ENCODE measurements at regions not wholly inside any gene's neighbourhood (a gene's known extent, or its start where the extent isn't known, plus 50 kb on each side); places are given as distances from the start of the nearest gene placed in this dataset.

DNA sequence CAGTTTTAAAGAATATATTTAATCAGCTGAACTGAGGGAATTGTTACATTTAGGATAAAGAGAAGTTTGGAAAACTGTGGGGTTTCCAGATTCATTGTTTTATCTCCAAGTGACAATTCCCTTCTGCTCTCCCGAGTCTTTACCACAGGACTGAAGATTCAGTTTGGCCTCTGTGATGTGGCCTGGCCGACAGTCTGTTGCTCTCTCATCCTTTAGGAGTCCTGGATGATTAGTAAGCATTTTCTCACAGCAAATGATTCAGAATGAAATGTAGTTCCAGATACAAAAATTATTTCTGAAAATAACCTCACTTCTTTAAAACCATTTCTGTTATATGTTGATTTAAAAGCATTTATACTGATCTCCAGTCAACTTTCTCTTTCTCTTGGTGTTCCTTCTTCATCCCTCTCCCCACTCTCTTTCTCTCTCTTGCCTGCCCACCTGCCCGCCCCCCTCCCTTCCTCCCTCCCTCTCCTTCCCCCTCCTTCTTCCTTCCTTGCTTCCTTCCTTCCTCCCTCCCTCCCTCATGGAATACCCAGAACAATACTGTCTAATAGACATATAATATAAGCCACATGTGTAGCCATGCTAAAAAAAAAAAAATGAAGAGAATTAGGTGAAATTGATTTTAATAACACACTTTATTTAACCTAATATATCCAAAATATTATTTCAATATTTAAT, 254.9 kb downstream of the PRL start:
- no peak for DNase-seq

DNA sequence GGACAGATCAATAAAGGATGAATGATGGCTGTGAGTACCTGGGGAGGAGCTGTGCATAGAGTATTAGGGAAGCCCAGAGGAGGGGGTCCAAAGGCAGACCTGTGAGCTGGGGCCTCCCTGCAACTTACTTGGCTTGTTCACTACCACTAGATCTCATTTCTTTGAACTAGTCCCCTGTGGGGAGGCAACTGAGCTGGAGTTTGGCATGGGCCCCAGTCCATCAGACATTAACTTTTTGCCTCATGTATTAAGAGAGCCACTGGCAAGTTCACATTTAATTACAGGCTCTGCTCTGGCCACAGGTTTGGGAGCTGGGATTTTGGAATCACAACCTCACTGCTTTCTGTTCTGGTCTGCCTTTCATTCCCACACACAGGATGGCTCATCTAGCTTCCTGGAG, 254.1 kb downstream of the PRL start:
- no peak for DNase-seq

DNA sequence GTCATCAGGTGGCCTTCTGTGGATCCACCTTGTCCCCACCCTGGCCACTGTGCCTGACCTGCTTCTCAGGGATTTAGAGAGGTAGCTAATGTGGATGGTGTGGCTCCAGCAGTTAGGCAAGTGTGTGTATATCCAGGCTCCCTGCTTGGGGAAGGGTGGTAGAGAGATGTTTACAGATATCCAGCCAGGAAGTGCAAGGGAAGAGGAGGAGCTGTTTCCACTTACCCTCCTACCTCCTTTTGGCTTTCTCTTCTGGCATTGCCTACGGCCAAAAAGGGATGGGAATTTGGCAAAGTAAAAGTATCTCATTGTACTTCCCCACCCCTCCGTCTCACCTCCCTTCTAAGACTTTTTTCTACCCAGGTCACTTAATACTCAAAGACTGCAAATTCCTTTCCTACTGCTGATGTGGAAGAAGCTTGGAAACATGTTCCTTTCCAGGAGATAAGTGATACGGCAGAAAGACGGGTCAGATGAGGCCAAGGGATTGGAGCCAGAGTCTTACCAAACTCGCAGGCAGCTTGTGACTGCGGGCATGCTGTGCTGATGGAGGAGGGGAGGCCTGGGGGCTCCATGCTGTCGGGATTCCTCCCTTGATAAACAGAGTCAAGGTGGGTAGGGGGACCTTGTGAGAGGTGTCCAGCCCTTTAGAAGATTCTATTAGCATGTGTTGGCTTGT, 253.4 kb downstream of the PRL start:
- no peak for DNase-seq

DNA sequence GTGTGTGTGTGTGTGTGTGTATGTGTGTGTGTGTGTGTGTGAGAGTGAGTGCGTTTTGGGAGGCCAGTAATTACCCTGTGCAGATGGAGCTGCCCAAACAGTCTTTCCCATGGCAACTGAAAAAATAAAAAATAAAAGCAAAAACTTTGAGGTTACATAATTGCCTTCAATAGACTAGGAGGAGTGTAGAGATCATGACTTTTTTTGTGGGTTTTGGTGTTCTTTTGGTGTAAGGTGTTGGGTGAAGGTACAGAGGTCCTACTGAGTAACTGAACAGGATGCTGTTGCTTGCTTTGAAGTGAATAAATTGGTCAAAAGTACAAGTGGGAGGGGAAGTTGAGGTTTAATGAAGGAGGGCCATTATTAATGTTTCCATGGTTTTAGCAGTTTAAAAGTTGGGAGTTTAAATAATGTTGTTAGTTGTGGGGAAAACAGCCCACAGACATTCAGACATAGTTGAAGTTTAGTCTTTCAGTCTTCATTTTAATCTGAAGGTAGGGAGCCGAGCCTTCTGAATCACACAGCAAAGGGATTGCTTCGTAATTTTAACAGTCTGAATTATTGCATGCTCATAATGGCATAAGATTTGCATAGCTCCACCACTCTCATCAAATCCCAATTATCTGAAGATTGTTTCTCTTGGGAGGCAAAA, 251.4 kb downstream of the PRL start:
- DNase-seq = no peak

DNA sequence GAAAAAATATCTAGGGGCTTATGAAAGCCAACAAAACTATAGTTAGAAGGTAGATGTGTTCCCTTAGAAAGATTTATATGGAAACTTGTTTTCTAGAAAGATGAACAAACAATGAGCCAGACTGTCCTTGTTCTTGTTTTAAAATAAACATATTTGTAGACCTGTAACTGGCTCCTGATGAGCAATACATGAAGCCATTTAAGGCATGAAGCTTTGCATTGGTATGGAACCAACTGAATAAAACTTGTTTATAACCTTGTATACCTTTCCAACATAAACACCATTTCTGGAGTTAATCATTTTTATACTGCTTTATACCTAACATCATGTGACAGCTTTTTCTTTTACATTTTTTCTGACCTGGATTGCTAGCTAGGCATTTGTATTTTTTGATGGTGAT, 247.8 kb downstream of the PRL start:
- DNase-seq = no peak

DNA sequence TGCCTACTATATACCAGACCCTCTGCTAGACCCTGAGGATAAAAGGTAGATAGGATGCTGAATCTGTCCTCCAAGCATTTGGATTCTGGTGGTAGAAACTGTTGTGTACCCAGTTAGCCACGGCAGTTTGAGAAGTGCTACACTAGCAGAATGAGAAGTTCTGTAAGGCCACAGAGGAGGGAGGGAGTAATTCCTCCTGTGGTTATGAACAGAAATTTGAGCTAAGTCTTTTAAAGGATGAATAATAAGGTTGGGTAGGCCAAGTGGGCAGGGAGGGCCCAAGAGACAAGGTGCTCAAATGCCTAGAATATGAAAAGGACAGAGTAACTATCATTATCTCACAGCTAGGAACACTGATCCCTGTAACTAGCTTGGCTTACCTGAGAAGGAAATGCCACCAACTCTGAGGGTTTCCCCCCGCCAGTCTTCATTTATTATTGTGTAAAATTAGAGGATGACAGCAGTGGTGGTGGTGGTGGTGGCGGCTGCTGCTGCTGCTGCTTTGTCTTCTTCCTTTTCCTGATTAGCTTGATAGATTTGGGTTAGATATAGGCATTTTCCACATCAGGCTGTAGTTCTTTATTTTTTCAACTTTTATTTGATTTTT, 243.3 kb downstream of the PRL start:
- DNase-seq = no peak

DNA sequence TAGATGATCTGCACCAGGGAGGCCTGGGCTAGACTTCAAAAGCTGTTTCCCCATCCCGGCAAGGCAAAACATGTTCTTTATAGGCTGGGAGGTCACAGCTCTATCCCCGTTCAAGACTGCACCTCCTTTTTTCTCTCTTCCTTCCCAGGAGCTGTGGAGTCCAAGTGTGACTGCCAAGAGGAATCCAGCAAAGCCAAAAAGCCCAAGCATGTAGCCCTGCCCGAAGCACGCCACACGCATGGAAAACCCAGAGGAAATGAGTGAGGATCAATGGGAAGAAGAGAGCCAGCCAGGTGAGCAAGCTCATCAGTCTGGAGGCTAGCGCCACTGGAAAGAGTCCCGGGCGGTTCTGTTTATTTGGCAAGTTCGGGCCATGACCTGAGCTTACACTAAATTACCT, 240.4 kb downstream of the PRL start:
- no peak for DNase-seq

DNA sequence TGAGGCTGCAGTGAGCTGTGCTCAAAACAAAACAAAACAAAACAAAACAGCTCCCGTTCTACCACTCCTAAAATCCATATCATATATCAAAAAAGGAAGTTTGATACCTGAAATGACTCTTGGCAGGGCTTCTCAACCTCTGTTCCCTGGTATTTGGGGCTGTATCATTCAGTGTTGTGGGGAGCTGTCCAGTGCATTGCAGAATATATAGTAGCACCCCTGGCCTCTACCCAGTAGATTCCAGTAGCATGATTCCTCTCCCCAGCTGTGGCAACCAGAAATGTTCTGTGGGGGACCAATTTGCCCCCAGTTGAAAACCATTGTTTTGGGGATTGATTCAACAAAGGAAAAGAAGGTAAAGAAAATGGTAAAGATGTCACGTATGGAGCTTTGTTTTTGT, 238.9 kb downstream of the PRL start:
- no peak for DNase-seq

DNA sequence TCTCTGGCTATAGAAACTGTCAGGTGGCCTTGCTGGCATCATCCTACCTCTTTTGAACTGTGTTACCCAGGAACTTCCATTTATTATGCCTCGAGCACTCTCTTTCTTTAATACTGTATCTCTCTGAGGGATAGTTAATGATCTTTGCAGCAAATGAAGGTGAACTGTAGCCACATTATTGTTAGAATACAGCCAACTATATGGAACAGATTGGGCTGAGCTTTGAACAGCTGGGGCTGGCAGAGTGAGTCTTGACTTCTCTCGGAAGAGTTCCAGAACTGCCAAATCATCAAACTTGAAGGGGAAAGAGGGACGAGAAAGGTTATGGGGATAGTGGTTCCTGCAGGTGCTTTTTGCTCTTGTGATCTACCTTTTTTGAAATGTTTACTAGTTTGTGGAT, 237.7 kb downstream of the PRL start:
- DNase-seq = no peak

DNA sequence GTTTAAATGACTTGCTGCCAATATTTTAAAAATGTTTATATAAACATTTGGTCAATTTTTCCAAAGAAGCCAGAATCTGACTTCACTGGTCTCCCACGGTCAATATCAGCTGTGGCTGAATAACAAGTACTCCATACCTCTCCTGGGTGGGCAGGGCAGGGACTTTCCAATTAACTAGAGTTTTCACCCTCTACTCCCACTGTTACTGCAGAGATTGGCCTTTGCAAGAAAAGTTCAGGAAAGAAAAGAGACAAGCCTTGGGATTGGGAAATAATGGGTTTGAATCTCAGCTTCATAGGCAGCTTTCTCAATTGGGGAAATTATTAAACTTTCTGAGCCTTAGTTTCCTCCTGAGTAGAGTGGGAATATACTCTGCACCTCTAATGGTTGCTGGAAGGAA, 236.9 kb downstream of the PRL start:
- no peak for DNase-seq

DNA sequence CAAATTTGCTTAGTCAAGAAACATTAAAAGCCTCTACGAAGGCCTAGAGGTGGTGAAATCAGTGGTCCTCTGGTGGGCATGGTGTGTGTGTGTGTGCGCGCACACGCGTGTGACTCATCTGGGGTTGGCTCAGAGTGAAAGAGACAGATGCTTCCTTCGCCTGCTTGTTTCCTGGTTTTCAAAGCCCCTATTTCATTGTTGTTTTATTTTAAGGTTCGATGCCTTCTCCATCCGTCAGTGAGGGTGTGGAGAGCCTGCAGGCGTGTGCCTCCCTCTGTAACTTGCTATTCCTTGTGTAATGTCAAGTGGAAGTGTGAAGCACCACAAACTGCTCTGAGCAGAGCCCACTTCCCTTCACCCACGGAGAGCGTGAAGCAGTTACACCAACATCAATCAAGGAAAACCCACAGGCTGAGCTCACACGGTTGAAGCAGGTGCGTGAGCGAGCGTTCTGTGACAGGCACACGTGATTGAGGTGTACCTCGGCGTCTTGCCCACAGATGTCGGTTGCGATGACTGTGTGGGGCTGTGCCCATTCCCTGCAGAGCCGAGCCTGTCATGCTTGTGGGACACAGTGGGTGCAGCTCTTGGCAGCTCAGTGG, 233.9 kb downstream of the PRL start:
- DNase-seq = no peak

DNA sequence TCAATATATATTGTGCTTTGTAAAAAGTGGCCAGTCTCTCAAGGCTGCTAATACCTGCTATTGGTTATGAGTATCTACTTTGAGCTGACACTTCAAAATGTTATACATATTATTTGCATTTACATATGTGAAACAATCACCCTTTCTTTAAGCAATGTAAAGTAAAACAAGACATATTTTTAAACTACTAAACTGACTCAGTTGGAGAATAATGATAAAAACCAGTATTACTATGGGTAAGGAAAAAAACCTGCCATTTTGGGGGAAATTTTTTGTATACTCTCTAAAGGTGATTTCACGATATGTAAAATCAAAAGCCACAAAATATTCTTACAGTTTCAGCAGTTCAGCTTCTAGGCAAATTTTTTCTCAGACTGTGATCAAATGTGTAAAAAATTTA, 232.3 kb downstream of the PRL start:
- DNase-seq = no peak

DNA sequence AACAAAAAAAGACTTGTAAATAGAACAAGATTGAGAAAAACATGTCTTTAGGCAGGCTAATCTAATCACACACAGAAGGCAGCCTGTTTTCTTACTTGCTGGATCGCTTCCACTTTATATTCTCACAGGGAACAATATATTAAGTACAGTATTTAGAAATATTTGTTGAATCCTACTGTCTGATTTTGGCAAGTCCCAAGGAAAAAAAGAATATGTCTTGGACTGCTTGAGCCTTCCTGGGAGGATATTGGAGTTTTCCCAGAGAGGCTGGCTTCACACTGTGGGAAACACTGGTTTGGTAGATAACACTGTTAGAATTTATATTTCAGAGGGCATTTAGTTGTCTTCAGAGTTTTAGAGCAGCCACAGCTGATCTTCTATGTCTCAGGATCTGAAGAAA, 229.7 kb downstream of the PRL start:
- no peak for DNase-seq

DNA sequence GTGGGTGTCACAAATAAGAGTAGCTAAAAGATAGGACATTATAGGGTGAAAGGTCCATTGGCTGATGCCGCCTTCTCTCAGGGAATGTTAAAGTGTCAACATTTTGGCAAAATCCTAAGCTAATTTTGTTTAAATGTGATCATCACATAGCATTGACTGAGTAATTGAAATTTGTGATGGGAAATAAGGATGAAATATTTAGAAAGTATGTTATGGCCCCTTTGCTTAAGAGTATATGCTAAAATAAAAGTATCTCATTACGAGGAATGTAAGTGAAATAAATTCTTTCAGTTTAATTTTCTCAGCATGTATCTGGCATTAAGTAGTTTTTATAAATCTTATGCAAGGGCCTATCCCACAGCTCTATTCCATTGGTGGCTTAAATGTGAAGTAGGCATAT, 229.2 kb downstream of the PRL start:
- no peak for DNase-seq

DNA sequence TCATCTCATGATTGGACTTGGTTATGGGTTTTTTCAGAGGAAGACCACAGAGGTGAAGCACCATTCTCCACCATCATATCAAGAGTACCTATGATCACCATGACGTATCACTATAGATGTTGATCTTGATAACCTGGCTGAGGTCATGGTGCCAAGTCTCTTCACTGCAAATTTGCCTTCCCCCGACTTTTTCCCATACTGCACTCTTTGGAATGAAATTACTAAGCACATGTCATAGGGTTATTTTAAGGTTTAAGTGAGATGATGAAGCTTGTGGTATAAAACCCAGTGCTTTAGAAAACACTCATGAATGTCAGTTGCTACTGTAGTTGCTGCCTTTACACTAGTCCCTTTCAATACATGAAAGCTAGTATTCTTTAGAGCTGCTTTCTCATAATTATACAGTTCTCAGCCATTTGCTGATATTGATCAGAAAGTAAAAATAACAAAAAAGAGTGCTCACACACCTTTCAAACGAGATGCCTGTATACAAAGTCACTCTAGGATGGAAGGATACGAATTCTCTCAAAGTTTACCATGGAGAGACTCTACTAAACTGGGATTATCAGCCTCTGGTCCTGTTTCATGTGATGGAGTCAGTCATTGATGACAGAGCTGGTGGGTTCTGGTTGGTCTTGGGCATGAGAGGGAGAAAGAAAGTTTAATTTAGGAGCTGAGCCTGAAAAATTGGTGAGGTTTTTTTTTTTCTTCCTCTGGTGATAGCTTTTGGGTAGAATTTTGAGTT, 228.1 kb downstream of the PRL start:
- no peak for DNase-seq

DNA sequence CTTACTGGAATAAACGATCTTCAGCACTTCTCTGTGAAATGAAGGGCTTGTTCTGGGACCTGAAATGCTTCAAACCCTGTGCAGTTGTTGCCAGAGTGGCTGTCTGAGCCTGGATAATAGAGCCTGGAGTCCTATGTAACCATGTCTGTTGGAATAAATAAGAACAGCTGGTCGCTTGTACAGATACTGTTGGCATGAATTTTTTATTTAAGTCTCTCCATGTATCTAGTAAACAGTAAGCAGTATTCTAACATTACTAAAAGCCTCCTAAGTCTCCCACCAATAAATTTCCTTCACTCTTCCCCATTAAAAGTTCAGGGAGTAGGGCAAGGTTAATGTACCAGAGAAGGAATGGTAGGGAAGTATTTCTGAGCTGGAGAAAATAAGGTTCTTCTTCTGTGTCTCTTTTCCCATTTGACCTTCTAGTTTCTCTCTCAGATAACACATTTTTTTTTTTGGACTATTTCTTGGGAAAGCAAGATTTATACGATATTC, 227.5 kb downstream of the PRL start:
- no peak for DNase-seq

DNA sequence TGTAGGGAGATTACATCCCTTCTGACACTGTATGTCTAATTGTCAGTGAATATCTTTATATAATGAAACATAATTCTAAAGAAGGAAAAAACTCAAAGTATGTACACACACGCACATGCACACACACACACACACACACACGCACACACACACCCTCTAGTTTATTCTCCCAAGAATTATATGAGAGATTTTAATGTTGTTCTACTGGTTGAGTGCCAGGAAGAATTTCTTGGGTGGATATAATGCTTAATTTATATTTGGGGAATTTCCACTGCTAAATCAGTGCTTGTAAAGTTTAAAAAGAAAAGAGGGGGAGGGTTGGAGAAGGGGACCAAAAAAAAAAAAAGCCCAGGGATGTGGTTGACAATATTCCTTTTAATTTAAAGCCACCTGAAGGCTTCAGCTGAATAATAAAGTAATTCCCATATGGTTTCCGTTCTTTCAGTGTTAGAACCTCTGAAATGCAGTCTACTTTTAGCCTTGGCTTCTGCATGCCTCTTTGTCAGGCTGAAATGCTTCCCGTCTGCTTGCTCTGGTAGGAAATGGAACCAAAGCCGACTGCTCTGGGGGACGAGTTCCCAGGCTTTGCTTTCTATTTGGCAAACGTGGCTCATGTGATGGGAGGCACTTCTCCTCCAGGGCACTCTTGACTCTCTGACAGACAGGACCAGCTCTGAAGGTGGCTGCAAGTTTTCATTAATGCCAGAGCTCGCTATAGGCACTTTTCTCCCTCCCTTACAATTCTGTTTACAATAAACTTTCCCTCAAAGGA, 225.4 kb downstream of the PRL start:
- DNase-seq = peak; percentile 81

DNA sequence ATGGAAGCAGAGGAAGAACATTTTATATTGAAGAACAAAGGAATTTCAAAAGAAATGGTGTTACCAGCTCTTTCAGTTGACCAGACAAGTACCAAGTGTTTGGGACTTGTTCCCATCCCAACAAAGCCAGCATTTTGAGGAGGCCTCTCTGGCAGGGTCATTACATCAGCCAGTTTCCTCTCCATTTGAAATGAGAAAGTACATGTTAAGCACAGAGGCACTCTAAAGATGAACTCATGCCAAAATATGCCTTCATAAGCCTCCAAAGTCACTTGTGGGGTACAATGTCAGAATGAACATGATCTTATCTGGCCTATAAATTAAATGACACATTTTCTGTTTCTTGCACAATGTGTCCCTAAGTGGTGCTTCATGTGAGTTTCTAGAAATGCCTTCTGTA, 223.9 kb downstream of the PRL start:
- DNase-seq = no peak

DNA sequence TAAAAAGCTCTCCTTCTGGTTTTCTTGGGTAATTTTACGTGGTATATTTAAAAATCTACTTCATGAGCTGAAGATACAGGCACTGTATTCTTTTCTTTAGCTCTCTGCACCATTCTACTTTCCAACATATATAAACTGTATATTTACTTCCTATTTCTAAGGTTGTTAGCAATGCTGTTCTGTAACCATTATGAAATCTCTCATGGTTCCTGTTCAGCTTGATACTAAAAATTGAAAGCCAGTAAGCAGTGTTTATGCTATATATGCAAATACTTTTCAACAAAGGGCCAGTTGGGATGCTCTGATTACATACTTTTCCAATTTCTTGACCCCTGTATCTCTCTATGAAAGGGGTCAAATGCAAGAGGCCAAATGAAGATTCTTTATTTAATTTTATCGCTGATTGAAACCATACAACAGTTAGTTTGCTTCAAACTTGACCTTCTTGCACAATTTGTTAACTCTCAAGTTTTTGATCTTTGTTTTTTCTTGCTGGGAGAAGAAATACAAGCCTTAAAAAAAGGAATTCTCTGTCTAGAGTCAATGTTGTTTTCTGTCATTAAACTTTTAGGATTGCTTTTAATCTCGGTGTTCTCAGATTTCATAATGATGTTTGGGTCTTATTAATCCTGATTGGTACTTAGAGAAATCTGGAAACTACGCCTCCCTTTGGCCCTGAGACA, 223.2 kb downstream of the PRL start:
- no peak for DNase-seq

DNA sequence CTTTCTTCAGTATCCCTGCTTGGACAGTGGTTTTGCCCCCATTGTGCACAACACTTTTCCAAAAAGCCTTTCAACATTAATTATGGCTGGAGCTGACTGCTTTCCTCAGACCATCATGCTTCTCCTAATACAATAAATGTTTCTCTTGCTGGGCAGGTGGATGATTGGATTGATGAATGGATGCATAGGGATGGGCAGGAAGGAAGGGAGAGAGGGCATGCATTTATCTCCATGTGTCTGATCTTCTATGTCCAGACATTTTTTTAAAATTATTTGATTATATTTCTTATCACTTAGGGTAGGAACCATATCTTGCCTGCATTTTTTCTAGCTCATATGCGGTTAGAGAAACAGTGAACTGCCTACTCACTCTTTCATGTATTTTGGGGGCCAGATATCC, 218.5 kb downstream of the PRL start:
- no peak for DNase-seq

DNA sequence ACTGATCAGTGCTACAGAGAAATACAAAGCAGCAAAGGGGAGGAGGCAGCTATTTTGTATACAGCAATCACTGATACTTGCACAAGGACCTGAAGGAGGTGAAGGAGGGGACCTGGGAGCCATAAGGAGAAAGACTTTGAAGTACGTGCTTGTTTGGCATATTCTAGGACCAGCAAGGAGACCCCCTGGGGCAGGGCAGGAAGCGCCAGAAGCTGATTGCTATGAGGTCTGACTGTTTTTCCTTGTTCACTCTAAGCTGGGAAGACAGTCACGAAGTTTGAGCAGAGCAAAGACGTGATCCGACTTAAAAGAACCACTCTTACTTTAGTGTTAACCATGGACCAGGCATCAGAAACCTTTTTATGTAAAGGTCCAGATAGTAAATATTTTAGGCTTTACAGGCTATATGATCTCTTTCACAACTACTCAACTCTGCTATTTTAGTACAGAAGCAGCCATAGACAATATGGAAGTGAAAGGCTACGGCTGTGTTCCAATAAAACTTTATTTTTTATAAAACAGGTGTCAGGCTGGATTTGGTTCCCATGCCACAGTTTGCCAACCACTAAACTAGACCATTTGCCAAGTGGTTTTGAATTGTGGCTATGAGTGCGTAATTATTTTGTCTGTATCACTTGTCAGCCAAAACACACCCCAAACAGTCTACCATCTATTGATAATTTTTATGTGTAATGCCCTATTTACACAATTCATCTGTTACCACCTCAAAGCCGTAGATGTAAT, 217.9 kb downstream of the PRL start:
- peak; percentile 53 for DNase-seq

Measured in islet precursor cell (in vitro differentiated cells).